Transverse colon (tissue), 4 donors: ENCODE measurements at regions not wholly inside any gene's neighbourhood (a gene's known extent, or its start where the extent isn't known, plus 50 kb on each side); places are given as distances from the start of the nearest gene placed in this dataset.

Experiments
- DNase-seq: peaks from one replicate; pipeline ENCODE4 v3.0.0-alpha.2; 2019
- H3K27ac ChIP-seq, 4 donors: fragments of 200-600 bp; sonication (generic); 2 replicates each; pipeline ENCODE4 v1.5.1; 2016 to 2018; ENCODE audit warnings: inconsistent platforms in 4 of 4
- H3K27me3 ChIP-seq: fragments of 200-600 bp; sonication (generic); 2 replicates; pipeline ENCODE4 v1.5.1; 2017; ENCODE audit warnings: inconsistent platforms
- H3K36me3 ChIP-seq, 4 donors: fragments of 200-600 bp; sonication (generic); 2 replicates each; pipeline ENCODE4 v1.5.1; 2017 to 2019; ENCODE audit warnings: inconsistent platforms in 4 of 4
- H3K4me1 ChIP-seq, 4 donors: fragments of 200-600 bp; sonication (generic); 2 replicates each; pipeline ENCODE4 v1.5.1; 2017 to 2020; ENCODE audit warnings: inconsistent platforms in 4 of 4
- H3K4me3 ChIP-seq, 4 donors: fragments of 200-600 bp; sonication (generic); 1 replicate in 1 of 4; 2 replicates in 3 of 4; pipeline versions ENCODE4 v1.5.1 to v1.6.1; 2017 to 2019; ENCODE audit warnings: inconsistent platforms in 4 of 4
- H3K9me3 ChIP-seq, 2 donors: fragments of 200-600 bp; sonication (generic); 2 replicates each; pipeline ENCODE4 v1.5.1; 2017 to 2019; ENCODE audit warnings: inconsistent platforms in 2 of 2
- CTCF ChIP-seq, 5 experiments: fragments of 200-600 bp in 3 of 5; fragments of 450-650 bp in 2 of 5; sonication (generic) in 3 of 5; IDR thresholded peaks; 1 replicate in 2 of 5; 2 replicates in 3 of 5; pipeline ENCODE4 v1.5.1; 2016 to 2017; ENCODE audit warnings: antibody characterized with exemption in 5 of 5, inconsistent platforms in 3 of 5, mild to moderate bottlenecking in 2 of 5, moderate library complexity in 1 of 5
- EP300 ChIP-seq: sonication (generic); formaldehyde crosslinking; IDR thresholded peaks from one replicate; pipeline ENCODE4 v1.6.1; 2017; ENCODE audit warnings: antibody characterized with exemption, low read depth
- POLR2A ChIP-seq: fragments of 450-650 bp; IDR thresholded peaks from one replicate; pipeline ENCODE4 v1.6.1; 2016; ENCODE audit warnings: antibody characterized with exemption, mild to moderate bottlenecking, moderate library complexity
- POLR2AphosphoS5 ChIP-seq, 3 donors: sonication (generic); formaldehyde crosslinking; IDR thresholded peaks; one replicate each; pipeline ENCODE4 v1.6.1; 2016; ENCODE audit warnings: antibody characterized with exemption in 3 of 3
- WGBS, 2 donors: methylation state at CpG; one replicate each; pipeline ENCODE4 v1.1.5; 2018; ENCODE audit warnings: low coverage in 1 of 2; 5-methylcytosine and 5-hydroxymethylcytosine counted together
- in situ Hi-C, 4 donors: fragments of 200-750 bp; cut with MboI; loops; one replicate each; pipeline versions ENCODE4 v1.15.0 to v1.15.1; 2017; ENCODE audit warnings: low sequenced_read_pairs in 3 of 4, low pct_ligation_motif_present in 1 of 4, low pct_unique_long_range_greater_than_20kb in 1 of 4
- intact Hi-C: fragments of 100-400 bp; cut with DNase I; formaldehyde crosslinking; loops from one replicate; pipeline ENCODE4 v1.15.1; 2023; ENCODE audit warnings: low total_unique reads

GRCh38 chr6:40892223-40892622, 146.8 kb downstream of the UNC5CL start:
- TF ChIP-seq CTCF (IDR thresholded peaks at IDR 0.05) (no peak), POLR2A (no peak), EP300 (no peak), POLR2AphosphoS5 (IDR thresholded peaks at IDR 0.05) (no peak)
- Histone ChIP-seq H3K9me3 (no peaks in the 10 kb centered on the region), H3K27ac (no peak overlapping the region), H3K4me1 (no peaks in the 10 kb centered on the region), H3K36me3 (no peaks in the 10 kb centered on the region), H3K27me3 (no peaks in the 10 kb centered on the region), H3K4me3 (no peak overlapping the region)
- intact Hi-C loops = loop anchor here (10.0 kb wide), 1 partner anchor 143 kb away; the partner anchor contains the start of gene UNC5CL
- in situ Hi-C loops = loop anchor here in 2 of 4 donors (10.0 kb wide), 1 partner anchor 133 kb away; no protein-coding TSS in a partner anchor
- DNase-seq = no peak
- 90% methylated on average over 3 to 8 of the region's 8 CpGs for WGBS, 2 donors

DNA sequence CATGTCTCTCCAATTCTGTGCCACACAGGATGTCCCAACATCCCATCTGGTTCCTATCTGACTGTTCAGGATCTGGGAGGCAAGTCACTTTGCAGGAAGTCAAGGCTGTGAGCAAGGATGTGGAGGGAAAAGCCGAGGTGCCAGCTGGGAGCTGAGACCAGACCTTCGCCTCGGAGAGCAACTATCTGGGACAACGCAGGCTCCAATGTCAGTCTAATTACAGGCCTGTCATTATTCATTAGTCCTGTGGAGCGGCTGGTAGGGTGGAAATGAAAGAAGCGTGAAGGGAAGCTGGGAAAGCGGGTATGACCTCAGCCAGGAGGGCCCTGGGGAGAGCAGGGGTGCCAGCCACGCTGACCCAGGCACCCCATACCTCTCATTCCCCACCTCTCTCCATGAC, 147.3 kb downstream of the UNC5CL start:
- Histone ChIP-seq H3K4me3 (no peak overlapping the region), H3K9me3 (no peaks in the 10 kb centered on the region), H3K27me3 (no peaks in the 10 kb centered on the region), H3K36me3 (no peaks in the 10 kb centered on the region), H3K4me1 (no peaks in the 10 kb centered on the region), H3K27ac (no peak overlapping the region)
- in situ Hi-C loops = loop anchor here in 2 of 4 donors (10.0 kb wide), 1 partner anchor 133 kb away; no protein-coding TSS in a partner anchor
- TF ChIP-seq POLR2A (no peak), EP300 (no peak), CTCF (IDR thresholded peaks at IDR 0.05) (no peak), POLR2AphosphoS5 (IDR thresholded peaks at IDR 0.05) (no peak)
- DNase-seq = no peak
- intact Hi-C loops = loop anchor here (10.0 kb wide), 1 partner anchor 143 kb away; the partner anchor contains the start of gene UNC5CL
- WGBS, 2 donors = 84 to 100% methylated on average over 2 to 8 of the region's 8 CpGs

DNA sequence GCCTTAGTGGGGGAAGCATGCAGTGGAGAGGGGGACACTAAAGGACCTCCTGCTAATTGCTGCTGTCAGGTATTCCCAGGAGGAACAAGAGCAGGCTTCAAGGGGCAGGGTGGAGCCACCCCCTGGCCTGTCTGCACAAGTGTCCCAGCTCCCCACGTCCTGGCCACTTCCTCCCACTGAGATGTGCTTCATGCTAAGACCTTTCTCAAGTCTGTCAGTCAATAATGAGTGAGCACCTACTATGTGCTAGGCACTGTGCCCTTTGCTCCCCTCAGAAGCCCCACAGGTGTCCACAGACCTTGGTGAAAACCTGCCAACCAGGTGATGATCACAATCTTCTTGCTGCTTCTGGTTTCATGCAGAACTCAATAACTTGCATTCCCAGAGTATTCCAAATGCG, 147.9 kb downstream of the UNC5CL start:
- Histone ChIP-seq H3K27ac (no peak overlapping the region), H3K4me1 (no peaks in the 10 kb centered on the region), H3K27me3 (no peaks in the 10 kb centered on the region), H3K9me3 (no peaks in the 10 kb centered on the region), H3K4me3 (no peak overlapping the region), H3K36me3 (no peaks in the 10 kb centered on the region)
- no peak for DNase-seq
- 83% methylated on average over 2 of the region's 2 CpGs; no CpG with 5 or more reads in 1 of the 2 donors for WGBS, 2 donors
- in situ Hi-C loops = loop anchor here in 2 of 4 donors (10.0 kb wide), 1 partner anchor 134 kb away; no protein-coding TSS in a partner anchor
- TF ChIP-seq POLR2A = no peak
- no peak for TF ChIP-seq POLR2AphosphoS5 (IDR thresholded peaks at IDR 0.05)
- no peak for TF ChIP-seq CTCF (IDR thresholded peaks at IDR 0.05)
- no peak for TF ChIP-seq EP300
- intact Hi-C loops = loop anchor here (10.0 kb wide), 1 partner anchor 144 kb away; the partner anchor contains the start of gene UNC5CL

DNA sequence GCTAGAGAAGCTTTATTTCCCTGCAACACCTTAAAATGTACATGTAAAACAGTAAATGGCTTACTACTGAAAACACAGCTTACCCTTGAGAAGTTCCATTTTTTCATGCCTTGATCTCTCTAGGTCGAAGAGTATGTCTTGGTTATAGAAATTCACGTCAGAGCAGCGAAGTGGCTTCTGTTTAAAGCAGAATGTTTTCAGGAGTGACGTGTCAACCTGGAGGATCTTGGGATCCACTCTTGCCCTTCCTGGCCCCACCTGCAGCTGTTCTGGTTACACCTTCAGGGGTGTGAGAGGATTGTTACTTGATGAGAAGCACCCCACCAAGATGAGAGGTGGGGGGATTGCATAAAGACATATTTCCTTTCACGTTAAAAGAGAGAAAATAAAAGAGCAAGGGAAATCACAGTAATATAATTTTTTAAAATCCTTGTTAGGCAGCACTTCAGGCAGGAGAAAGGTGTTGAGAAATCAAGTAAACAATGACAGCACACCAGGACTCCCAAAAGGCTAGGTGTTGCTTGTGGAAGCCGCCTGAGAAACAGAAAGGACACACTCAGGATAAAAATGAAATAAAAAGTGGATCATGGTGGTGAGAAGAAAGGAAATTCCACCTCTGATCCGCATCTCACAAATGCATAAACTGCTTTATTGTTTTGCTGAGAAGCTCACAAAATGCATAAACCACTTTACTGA, 149.7 kb downstream of the UNC5CL start:
- Histone ChIP-seq H3K27me3 (no peaks in the 10 kb centered on the region), H3K27ac (no peak overlapping the region), H3K36me3 (no peaks in the 10 kb centered on the region), H3K4me1 (no peaks in the 10 kb centered on the region), H3K4me3 (no peak overlapping the region), H3K9me3 (no peaks in the 10 kb centered on the region)
- in situ Hi-C loops = no loop called here
- intact Hi-C loops = no loop called here
- WGBS, 2 donors = 80 to 85% methylated on average over 7 of the region's 7 CpGs
- TF ChIP-seq POLR2AphosphoS5 (IDR thresholded peaks at IDR 0.05) (no peak), CTCF (IDR thresholded peaks at IDR 0.05) (no peak), POLR2A (no peak), EP300 (no peak)
- DNase-seq = no peak
